BJ (cell line): ENCODE measurements at regions not wholly inside any gene's neighbourhood (a gene's known extent, or its start where the extent isn't known, plus 50 kb on each side); places are given as distances from the start of the nearest gene placed in this dataset.

Experiments used
- CTCF ChIA-PET: fragments of 350-600 bp; formaldehyde crosslinking; extraction: SDS; loops from one replicate; lab custom pipeline; 2021; ENCODE audit warnings: antibody characterized with exemption, inconsistent platforms; lab: Yijun Ruan, JAX
- POLR2A ChIA-PET: fragments of 300-600 bp; sonication (Branson Sonifier 250); formaldehyde crosslinking; extraction: SDS; loops from one replicate; lab custom pipeline; 2021; ENCODE audit warnings: antibody characterized with exemption; lab: Charles Lee
- DNase-seq: peaks from one replicate; pipeline ENCODE4 v3.0.0-alpha.2; 2011; ENCODE audit warnings: low read depth
- H3K27me3 ChIP-seq: 2 replicates; pipeline ENCODE4 v1.6.0; 2011; ENCODE audit warnings: low read length; ENCODE audit not compliant: control insufficient read depth, insufficient read depth
- H3K36me3 ChIP-seq: 2 replicates; pipeline ENCODE4 v1.5.1; 2011; ENCODE audit warnings: low read length; ENCODE audit not compliant: control insufficient read depth, insufficient read depth
- H3K4me3 ChIP-seq: 2 replicates; pipeline ENCODE4 v1.5.1; 2011; ENCODE audit warnings: low read depth, mild to moderate bottlenecking, control low read depth, low read length
- CTCF ChIP-seq: IDR thresholded peaks from 2 replicates; pipeline ENCODE4 v1.5.1; 2011; ENCODE audit warnings: low read depth, mild to moderate bottlenecking, control low read depth, inconsistent platforms, low read length, moderate library complexity; ENCODE audit not compliant: insufficient read depth

- no peak overlapping the region for H3K4me3 ChIP-seq
- no peak for TF ChIP-seq CTCF
- ChIA-PET POLR2A (no interaction called here), CTCF (no interaction called here)
- no peak for DNase-seq
- H3K36me3 ChIP-seq: no peaks in the 10 kb centered on the region
- no peaks in the 10 kb centered on the region for H3K27me3 ChIP-seq
Observed at GRCh38 chr5:17802256-17802655, 168.0 kb downstream of the TAF11L14 start.

DNA sequence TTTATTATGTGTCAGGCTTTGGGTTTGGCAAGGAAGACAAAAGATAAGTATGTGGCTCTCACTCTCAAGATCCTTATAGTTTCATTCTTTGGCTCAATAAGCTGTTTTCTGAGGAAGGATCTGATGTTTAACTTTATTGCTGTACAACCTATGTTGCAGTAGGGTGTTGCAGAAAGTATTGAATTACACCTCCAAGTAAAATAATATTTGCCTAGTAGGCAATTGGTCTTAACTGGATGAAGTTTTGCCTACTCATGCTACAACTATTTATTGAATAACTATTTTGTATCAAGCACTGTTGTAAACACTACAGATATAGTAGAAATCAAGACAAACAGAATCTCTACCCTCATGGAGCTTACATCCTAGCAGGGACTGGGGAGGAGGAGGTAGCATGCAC, 169.7 kb downstream of the TAF11L14 start:
- Histone ChIP-seq H3K27me3 (no peaks in the 10 kb centered on the region), H3K4me3 (no peak overlapping the region), H3K36me3 (no peaks in the 10 kb centered on the region)
- no peak for TF ChIP-seq CTCF
- CTCF ChIA-PET: interaction anchor here (0.6 kb wide), 1 partner anchor 177 kb away, joined by 4 read pairs; no protein-coding TSS in a partner anchor
- POLR2A ChIA-PET: no interaction called here
- DNase-seq: no peak

GRCh38 chr5:17805227-17805825, 171.1 kb downstream of the TAF11L14 start:
- no peak for TF ChIP-seq CTCF
- H3K36me3 ChIP-seq: no peaks in the 10 kb centered on the region
- ChIA-PET POLR2A (no interaction called here), CTCF (no interaction called here)
- no peak overlapping the region for H3K4me3 ChIP-seq
- H3K27me3 ChIP-seq: no peaks in the 10 kb centered on the region
- DNase-seq: no peak

- Histone ChIP-seq H3K27me3 (no peaks in the 10 kb centered on the region), H3K36me3 (no peaks in the 10 kb centered on the region), H3K4me3 (no peak overlapping the region)
- DNase-seq: no peak
- POLR2A ChIA-PET: no interaction called here
- no peak for TF ChIP-seq CTCF
- CTCF ChIA-PET: interaction anchor here (0.8 kb wide), 1 partner anchor 171 kb away, joined by 3 read pairs; no protein-coding TSS in a partner anchor
Observed at GRCh38 chr5:17806818-17807468, 172.7 kb downstream of the TAF11L14 start.

GRCh38 chr5:17808566-17808965, 174.3 kb downstream of the TAF11L14 start:
- H3K4me3 ChIP-seq: no peak overlapping the region
- ChIA-PET CTCF (no interaction called here), POLR2A (no interaction called here)
- no peak for TF ChIP-seq CTCF
- no peak for DNase-seq
- H3K27me3 ChIP-seq: no peaks in the 10 kb centered on the region
- no peaks in the 10 kb centered on the region for H3K36me3 ChIP-seq
